ENCODE measurements at regions not wholly inside any gene's neighbourhood (a gene's known extent, or its start where the extent isn't known, plus 50 kb on each side); places are given as distances from the start of the nearest gene placed in this dataset.
A peak's percentile ranks its signal among the peaks of the same experiment; 100 is the strongest.

GRCh38 chr2:139814458-139814857 is 1034.3 kb upstream of the NXPH2 start:
- WGBS (ENCODE audit: insufficient coverage): no CpG with 5 or more reads among the region's 2 CpGs
- POLR2A ChIA-PET: no interaction called here
- H3K27me3 ChIP-seq (replicated peaks in 2 of 5; ENCODE audit: control insufficient read depth in 4 of 5, insufficient read depth in 5 of 5, low read length in 4 of 5): no peaks in the 10 kb centered on the region
- H3K27ac ChIP-seq (ENCODE audit: insufficient read depth in 1 of 2, low read depth in 1 of 2, low read length in 2 of 2, poor library complexity in 1 of 2, severe bottlenecking in 2 of 2): no peak overlapping the region
- no peaks in the 10 kb centered on the region for H3K4me1 ChIP-seq (ENCODE audit: control extremely low read depth in 1 of 4, control insufficient read depth in 4 of 4, insufficient read depth in 4 of 4, low read length in 3 of 4)
- H3K36me3 ChIP-seq (ENCODE audit: control insufficient read depth in 4 of 4, insufficient read depth in 4 of 4, low read length in 3 of 4): no peaks in the 10 kb centered on the region
- no peak for DNase-seq
- H3K9me3 ChIP-seq (ENCODE audit: control extremely low read depth in 1 of 5, control insufficient read depth in 4 of 5, insufficient read depth in 2 of 5, low read depth in 1 of 5, low read length in 4 of 5): no peaks in the 10 kb centered on the region
- H3K4me3 ChIP-seq (ENCODE audit: control insufficient read depth in 1 of 7, extremely low read depth in 1 of 7, insufficient read depth in 4 of 7, low read depth in 2 of 7, low read length in 6 of 7): no peak overlapping the region
- CTCF ChIA-PET: no interaction called here

GRCh38 chr2:139813340-139813739 is 1033.2 kb upstream of the NXPH2 start:
- H3K4me1 ChIP-seq (ENCODE audit: control extremely low read depth in 1 of 4, control insufficient read depth in 4 of 4, insufficient read depth in 4 of 4, low read length in 3 of 4): no peaks in the 10 kb centered on the region
- H3K4me3 ChIP-seq (ENCODE audit: control insufficient read depth in 1 of 7, extremely low read depth in 1 of 7, insufficient read depth in 4 of 7, low read depth in 2 of 7, low read length in 6 of 7): no peak overlapping the region
- H3K9me3 ChIP-seq (ENCODE audit: control extremely low read depth in 1 of 5, control insufficient read depth in 4 of 5, insufficient read depth in 2 of 5, low read depth in 1 of 5, low read length in 4 of 5): no peaks in the 10 kb centered on the region
- H3K27ac ChIP-seq (ENCODE audit: insufficient read depth in 1 of 2, low read depth in 1 of 2, low read length in 2 of 2, poor library complexity in 1 of 2, severe bottlenecking in 2 of 2): no peak overlapping the region
- H3K27me3 ChIP-seq (replicated peaks in 2 of 5; ENCODE audit: control insufficient read depth in 4 of 5, insufficient read depth in 5 of 5, low read length in 4 of 5): no peaks in the 10 kb centered on the region
- H3K36me3 ChIP-seq (ENCODE audit: control insufficient read depth in 4 of 4, insufficient read depth in 4 of 4, low read length in 3 of 4): no peaks in the 10 kb centered on the region
- ChIA-PET CTCF (no interaction called here), POLR2A (no interaction called here)
- DNase-seq: no peak
- WGBS (ENCODE audit: insufficient coverage): 100% methylated on average over 1 of the region's 2 CpGs

- H3K9me3 ChIP-seq (ENCODE audit: control extremely low read depth in 1 of 5, control insufficient read depth in 4 of 5, insufficient read depth in 2 of 5, low read depth in 1 of 5, low read length in 4 of 5): no peaks in the 10 kb centered on the region
- WGBS (ENCODE audit: insufficient coverage): 92% methylated on average over 3 of the region's 4 CpGs
- POLR2A ChIA-PET: no interaction called here
- H3K4me1 ChIP-seq (ENCODE audit: control extremely low read depth in 1 of 4, control insufficient read depth in 4 of 4, insufficient read depth in 4 of 4, low read length in 3 of 4): no peaks in the 10 kb centered on the region
- CTCF ChIA-PET: no interaction called here
- H3K36me3 ChIP-seq (ENCODE audit: control insufficient read depth in 4 of 4, insufficient read depth in 4 of 4, low read length in 3 of 4): no peaks in the 10 kb centered on the region
- no peaks in the 10 kb centered on the region for H3K27me3 ChIP-seq (replicated peaks in 2 of 5; ENCODE audit: control insufficient read depth in 4 of 5, insufficient read depth in 5 of 5, low read length in 4 of 5)
- no peak for DNase-seq
- H3K27ac ChIP-seq (ENCODE audit: insufficient read depth in 1 of 2, low read depth in 1 of 2, low read length in 2 of 2, poor library complexity in 1 of 2, severe bottlenecking in 2 of 2): no peak overlapping the region
- no peak overlapping the region for H3K4me3 ChIP-seq (ENCODE audit: control insufficient read depth in 1 of 7, extremely low read depth in 1 of 7, insufficient read depth in 4 of 7, low read depth in 2 of 7, low read length in 6 of 7)
Measured at GRCh38 chr2:139805441-139805840, 1025.3 kb upstream of the NXPH2 start.

GRCh38 chr2:139798391-139798790 is 1018.2 kb upstream of the NXPH2 start:
- Histone ChIP-seq H3K9me3 (ENCODE audit: control extremely low read depth in 1 of 5, control insufficient read depth in 4 of 5, insufficient read depth in 2 of 5, low read depth in 1 of 5, low read length in 4 of 5) (no peaks in the 10 kb centered on the region), H3K4me1 (ENCODE audit: control extremely low read depth in 1 of 4, control insufficient read depth in 4 of 4, insufficient read depth in 4 of 4, low read length in 3 of 4) (no peaks in the 10 kb centered on the region), H3K4me3 (ENCODE audit: control insufficient read depth in 1 of 7, extremely low read depth in 1 of 7, insufficient read depth in 4 of 7, low read depth in 2 of 7, low read length in 6 of 7) (no peak overlapping the region), H3K27me3 (replicated peaks in 2 of 5; ENCODE audit: control insufficient read depth in 4 of 5, insufficient read depth in 5 of 5, low read length in 4 of 5) (no peaks in the 10 kb centered on the region), H3K36me3 (ENCODE audit: control insufficient read depth in 4 of 4, insufficient read depth in 4 of 4, low read length in 3 of 4) (no peaks in the 10 kb centered on the region), H3K27ac (ENCODE audit: insufficient read depth in 1 of 2, low read depth in 1 of 2, low read length in 2 of 2, poor library complexity in 1 of 2, severe bottlenecking in 2 of 2) (no peak overlapping the region)
- peak in 2 of 3 donors; percentile 1 to 34 for DNase-seq
- POLR2A ChIA-PET: no interaction called here
- CTCF ChIA-PET: no interaction called here
- 0% methylated on average over 2 of the region's 2 CpGs for WGBS (ENCODE audit: insufficient coverage)

- WGBS (ENCODE audit: insufficient coverage): 100% methylated on average over 1 of the region's 3 CpGs
- peak; percentile 25 to 67 (median 56) for DNase-seq
- no peak overlapping the region for H3K27ac ChIP-seq (ENCODE audit: insufficient read depth in 1 of 2, low read depth in 1 of 2, low read length in 2 of 2, poor library complexity in 1 of 2, severe bottlenecking in 2 of 2)
- H3K4me3 ChIP-seq (ENCODE audit: control insufficient read depth in 1 of 7, extremely low read depth in 1 of 7, insufficient read depth in 4 of 7, low read depth in 2 of 7, low read length in 6 of 7): no peak overlapping the region
- CTCF ChIA-PET: no interaction called here
- H3K4me1 ChIP-seq (ENCODE audit: control extremely low read depth in 1 of 4, control insufficient read depth in 4 of 4, insufficient read depth in 4 of 4, low read length in 3 of 4): no peaks in the 10 kb centered on the region
- POLR2A ChIA-PET: no interaction called here
- no peaks in the 10 kb centered on the region for H3K9me3 ChIP-seq (ENCODE audit: control extremely low read depth in 1 of 5, control insufficient read depth in 4 of 5, insufficient read depth in 2 of 5, low read depth in 1 of 5, low read length in 4 of 5)
- peaks cover 0 to 2% (median 0%) of the 10 kb centered on the region in 5 experiments for H3K27me3 ChIP-seq (replicated peaks in 2 of 5; ENCODE audit: control insufficient read depth in 4 of 5, insufficient read depth in 5 of 5, low read length in 4 of 5)
- H3K36me3 ChIP-seq (ENCODE audit: control insufficient read depth in 4 of 4, insufficient read depth in 4 of 4, low read length in 3 of 4): no peaks in the 10 kb centered on the region
Measured at GRCh38 chr2:139790807-139791752, 1010.9 kb upstream of the NXPH2 start.

GRCh38 chr2:139790136-139790535 is 1009.9 kb upstream of the NXPH2 start:
- H3K27ac ChIP-seq (ENCODE audit: insufficient read depth in 1 of 2, low read depth in 1 of 2, low read length in 2 of 2, poor library complexity in 1 of 2, severe bottlenecking in 2 of 2): no peak overlapping the region
- H3K27me3 ChIP-seq (replicated peaks in 2 of 5; ENCODE audit: control insufficient read depth in 4 of 5, insufficient read depth in 5 of 5, low read length in 4 of 5): peaks cover 0 to 2% (median 0%) of the 10 kb centered on the region in 5 experiments
- POLR2A ChIA-PET: no interaction called here
- WGBS (ENCODE audit: insufficient coverage): 60% methylated on average over 1 of the region's 2 CpGs
- no peaks in the 10 kb centered on the region for H3K36me3 ChIP-seq (ENCODE audit: control insufficient read depth in 4 of 4, insufficient read depth in 4 of 4, low read length in 3 of 4)
- no peak overlapping the region for H3K4me3 ChIP-seq (ENCODE audit: control insufficient read depth in 1 of 7, extremely low read depth in 1 of 7, insufficient read depth in 4 of 7, low read depth in 2 of 7, low read length in 6 of 7)
- CTCF ChIA-PET: no interaction called here
- DNase-seq: no peak
- H3K4me1 ChIP-seq (ENCODE audit: control extremely low read depth in 1 of 4, control insufficient read depth in 4 of 4, insufficient read depth in 4 of 4, low read length in 3 of 4): no peaks in the 10 kb centered on the region
- no peaks in the 10 kb centered on the region for H3K9me3 ChIP-seq (ENCODE audit: control extremely low read depth in 1 of 5, control insufficient read depth in 4 of 5, insufficient read depth in 2 of 5, low read depth in 1 of 5, low read length in 4 of 5)

GRCh38 chr2:139778732-139779131 is 998.5 kb upstream of the NXPH2 start:
- no peak for DNase-seq
- Histone ChIP-seq H3K4me3 (ENCODE audit: control insufficient read depth in 1 of 7, extremely low read depth in 1 of 7, insufficient read depth in 4 of 7, low read depth in 2 of 7, low read length in 6 of 7) (no peak overlapping the region), H3K27me3 (replicated peaks in 2 of 5; ENCODE audit: control insufficient read depth in 4 of 5, insufficient read depth in 5 of 5, low read length in 4 of 5) (no peaks in the 10 kb centered on the region), H3K4me1 (ENCODE audit: control extremely low read depth in 1 of 4, control insufficient read depth in 4 of 4, insufficient read depth in 4 of 4, low read length in 3 of 4) (no peaks in the 10 kb centered on the region), H3K27ac (ENCODE audit: insufficient read depth in 1 of 2, low read depth in 1 of 2, low read length in 2 of 2, poor library complexity in 1 of 2, severe bottlenecking in 2 of 2) (no peak overlapping the region), H3K36me3 (ENCODE audit: control insufficient read depth in 4 of 4, insufficient read depth in 4 of 4, low read length in 3 of 4) (no peaks in the 10 kb centered on the region), H3K9me3 (ENCODE audit: control extremely low read depth in 1 of 5, control insufficient read depth in 4 of 5, insufficient read depth in 2 of 5, low read depth in 1 of 5, low read length in 4 of 5) (no peaks in the 10 kb centered on the region)
- POLR2A ChIA-PET: no interaction called here
- CTCF ChIA-PET: no interaction called here
